ENCODE measurements at regions not wholly inside any gene's neighbourhood (a gene's known extent, or its start where the extent isn't known, plus 50 kb on each side); places are given as distances from the start of the nearest gene placed in this dataset.

DNA sequence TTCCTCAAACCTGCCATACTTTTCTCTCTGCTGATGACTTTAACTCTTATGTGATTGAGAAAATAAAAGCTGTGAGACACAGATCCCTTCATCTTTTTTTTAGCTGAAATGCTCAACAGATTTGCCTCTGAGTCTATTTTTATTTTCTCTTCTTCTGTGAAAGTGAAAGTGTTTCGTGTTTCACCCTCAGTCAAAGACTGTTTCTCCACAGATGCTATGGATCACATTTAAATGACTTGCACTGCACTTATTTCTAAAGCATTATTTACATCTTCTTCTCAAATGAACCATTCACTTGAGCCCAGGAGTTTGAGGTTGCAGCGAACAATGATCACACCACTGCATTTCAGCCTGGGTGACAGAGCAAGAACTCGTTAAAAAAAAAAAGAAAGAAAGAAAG, 890.1 kb upstream of the PCDH20 start:
- no peak for DNase-seq (ENCODE audit: low spot score)

DNA sequence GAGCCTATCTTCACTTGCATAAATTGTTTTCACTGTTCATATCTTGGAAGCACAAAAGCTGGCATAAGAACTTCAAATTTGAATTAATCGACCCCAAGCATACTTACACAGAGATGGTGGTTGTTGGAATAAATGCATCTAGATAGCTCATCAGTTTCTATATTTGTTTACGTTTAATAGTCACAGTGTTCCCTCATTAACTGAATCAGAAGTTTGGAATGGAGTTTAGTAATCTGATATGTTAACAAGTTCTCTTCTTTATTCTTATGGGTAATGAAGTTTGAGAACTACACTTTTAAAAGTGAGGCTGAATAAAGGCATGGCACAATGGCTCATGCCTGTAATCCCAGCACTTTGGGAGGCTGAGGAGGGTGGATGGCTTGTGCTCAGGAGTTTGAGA, 886.7 kb upstream of the PCDH20 start:
- DNase-seq (ENCODE audit: low spot score): no peak

DNA sequence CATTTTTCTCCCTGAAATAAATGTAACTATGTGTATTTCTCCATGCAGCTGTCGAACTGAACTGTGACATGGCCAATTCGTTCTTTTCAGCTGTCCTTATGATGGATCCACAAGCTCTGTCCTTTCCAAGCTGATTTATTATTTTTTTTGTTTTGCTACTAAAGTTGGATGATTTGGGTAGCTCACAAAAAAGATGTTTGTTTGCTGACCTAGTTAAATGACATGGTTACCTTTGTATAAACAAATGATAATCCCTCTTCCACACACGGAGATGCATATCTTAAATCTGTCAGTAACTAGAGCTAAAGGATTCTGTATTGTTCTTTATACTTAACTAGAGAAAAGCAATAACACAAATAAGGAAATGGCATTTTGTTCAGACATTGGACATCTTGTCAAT, 884.3 kb upstream of the PCDH20 start:
- DNase-seq (ENCODE audit: low spot score): no peak

DNA sequence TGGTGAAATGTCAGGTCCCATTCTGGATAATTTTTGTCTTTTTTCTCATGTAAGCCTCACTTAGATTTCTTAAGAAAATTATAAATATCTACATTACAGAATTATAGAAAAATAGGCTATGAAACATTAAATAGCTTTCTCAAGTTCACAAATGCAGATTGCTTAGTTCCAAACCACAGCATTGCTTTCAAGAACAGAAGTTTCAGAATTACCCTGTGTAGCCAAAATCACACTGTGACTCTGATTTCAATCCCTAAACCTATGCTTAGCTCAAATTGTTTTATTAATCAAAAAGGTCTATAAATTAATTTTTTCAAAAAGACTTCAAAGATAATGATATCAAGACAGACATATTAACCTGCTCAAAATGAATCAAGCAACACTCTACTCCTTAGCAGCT, 881.2 kb upstream of the PCDH20 start:
- no peak for DNase-seq (ENCODE audit: low spot score)

DNA sequence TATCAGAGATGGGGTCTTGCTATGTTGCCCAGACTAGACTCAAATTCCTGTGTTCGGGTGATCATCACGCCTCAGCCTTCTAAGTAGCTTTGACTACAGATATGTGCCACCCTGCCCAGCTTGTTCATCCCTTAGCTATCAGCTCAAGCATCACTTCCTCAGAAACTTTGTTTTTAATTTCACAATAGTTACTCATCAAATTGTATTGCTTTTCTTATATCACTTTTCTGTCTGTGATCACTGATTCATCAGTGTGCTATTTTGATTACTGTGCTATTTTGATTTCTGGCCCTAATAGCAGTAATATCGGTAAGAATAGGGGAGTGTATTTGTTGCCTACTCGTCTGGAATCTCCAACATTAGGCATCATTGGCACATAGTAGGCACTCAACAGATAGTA, 878.6 kb upstream of the PCDH20 start:
- DNase-seq (ENCODE audit: low spot score): no peak

DNA sequence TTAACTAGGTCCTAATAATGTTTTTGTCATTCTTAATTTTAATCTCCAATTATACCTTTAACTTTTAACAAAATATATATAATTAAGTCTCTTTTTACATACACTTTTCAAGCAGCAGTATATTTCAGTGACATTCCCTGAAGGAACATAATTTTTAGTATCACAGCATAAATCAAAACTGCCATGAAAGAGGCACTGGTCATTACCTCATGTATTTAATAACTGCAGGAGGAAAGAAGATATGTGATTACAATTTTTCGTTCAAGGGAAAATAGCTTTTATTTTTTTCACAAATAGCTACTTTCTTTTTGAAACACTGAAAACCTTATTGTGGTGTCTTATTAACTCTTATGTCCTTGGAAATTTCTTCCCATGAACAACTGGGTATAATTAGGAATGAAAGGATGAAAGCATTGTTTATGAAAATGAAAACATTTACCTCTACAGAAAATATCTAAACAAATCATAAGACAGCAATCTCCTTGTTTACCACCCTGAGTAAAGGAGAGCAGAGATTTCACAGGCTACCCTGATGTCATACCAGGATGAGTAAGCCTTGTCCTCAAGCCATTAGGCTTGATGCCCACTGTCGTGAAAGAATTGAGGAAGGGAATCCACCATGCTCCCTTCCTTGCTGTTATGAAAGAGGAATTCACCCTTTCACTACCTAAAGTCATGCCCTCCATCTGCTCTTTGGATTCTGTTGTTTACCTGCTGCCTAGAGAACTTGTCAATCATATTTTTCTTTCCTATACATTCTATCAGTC, 877.2 kb upstream of the PCDH20 start:
- no peak for DNase-seq (ENCODE audit: low spot score)

DNA sequence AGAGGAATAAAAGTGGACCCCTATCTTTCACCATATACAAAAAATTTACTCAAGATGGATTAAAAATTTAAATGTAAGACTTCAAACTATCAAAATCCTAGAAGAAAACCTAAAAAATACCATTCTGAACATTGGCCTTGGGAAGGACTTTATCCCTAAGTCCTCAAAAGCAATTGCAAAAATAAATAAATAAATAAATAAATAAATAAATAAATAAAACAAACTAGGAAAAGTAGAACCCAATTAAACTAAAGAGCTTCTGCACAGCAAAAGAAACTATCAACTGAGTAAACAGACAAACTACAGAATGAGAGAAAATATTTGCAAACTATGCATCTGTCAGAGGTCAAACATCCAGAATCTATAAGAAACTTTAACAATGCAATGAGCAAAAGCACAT, 874.9 kb upstream of the PCDH20 start:
- DNase-seq (ENCODE audit: low spot score): no peak

DNA sequence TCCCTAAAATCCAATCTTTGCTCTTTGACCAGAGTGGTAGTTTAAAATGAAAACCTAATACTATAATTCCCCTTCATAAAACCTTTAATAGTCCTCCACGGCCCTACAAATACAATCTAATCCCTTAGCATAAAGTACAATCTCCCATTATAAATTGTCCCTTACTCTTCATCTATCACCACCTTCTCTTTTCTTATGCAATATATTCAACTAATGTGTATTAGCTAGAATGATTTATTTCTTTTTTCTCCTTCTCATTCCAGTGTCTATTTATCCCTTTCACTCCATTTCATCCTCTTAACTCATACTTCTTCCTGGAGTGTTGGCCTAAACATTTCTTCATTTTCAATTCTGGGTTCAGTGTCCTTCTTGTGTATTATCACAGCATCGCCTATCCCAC, 872.1 kb upstream of the PCDH20 start:
- DNase-seq (ENCODE audit: low spot score): no peak

DNA sequence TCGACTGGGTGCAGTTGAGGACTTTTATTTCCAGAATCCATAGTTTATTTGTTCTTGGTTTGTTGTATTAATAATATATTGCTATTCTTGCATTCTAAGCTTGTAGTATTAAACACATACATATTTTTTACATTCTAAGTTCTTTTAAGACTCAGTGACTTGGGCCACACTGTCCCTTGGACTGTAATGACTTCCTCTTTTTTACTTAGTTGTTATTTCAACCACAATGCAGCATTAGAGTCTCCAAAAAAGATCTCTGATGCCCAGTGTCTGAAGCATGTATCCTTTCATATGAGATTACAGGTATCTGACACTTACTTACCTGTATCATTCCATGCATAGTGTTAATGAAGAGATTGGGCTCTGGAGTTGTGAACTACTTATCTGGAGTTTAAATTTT, 864.9 kb upstream of the PCDH20 start:
- DNase-seq (ENCODE audit: low spot score): no peak

DNA sequence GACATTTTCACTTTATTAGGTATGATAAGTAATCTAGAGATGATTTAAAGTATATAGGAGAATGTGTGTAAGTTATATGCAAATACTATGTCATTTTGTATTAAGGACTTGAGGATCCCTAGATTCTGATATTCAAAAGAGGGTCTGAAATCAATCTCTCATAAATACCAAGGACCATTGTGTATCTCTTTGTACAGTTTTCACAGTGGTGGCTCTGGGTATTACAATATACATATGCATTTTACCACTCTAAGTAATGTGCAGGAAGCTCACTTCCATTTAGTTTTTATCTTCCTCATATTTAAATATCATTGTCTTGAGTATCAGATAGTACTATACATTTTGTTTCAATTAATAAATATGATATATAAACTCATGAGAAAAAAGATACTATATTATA, 862.6 kb upstream of the PCDH20 start:
- no peak for DNase-seq (ENCODE audit: low spot score)

DNA sequence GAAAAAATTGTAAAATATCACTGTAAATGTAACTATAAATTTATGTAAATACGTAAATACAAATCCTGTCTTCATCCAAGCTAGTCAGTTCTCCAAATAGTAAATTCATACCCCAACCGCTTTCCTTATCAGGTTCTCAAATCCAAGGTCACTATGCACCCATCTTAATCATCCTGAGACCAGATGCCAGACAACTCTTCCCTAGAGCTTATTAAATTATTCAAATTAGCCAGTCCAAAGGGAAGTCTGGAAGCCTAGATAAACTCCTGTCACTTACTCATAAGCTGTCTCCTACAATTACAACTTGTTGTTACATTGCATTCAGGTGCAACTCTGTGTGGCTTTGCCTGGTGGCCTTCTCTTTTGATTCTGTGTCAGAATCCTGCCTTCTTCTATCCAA, 836.1 kb upstream of the PCDH20 start:
- no peak for DNase-seq (ENCODE audit: low spot score)

DNA sequence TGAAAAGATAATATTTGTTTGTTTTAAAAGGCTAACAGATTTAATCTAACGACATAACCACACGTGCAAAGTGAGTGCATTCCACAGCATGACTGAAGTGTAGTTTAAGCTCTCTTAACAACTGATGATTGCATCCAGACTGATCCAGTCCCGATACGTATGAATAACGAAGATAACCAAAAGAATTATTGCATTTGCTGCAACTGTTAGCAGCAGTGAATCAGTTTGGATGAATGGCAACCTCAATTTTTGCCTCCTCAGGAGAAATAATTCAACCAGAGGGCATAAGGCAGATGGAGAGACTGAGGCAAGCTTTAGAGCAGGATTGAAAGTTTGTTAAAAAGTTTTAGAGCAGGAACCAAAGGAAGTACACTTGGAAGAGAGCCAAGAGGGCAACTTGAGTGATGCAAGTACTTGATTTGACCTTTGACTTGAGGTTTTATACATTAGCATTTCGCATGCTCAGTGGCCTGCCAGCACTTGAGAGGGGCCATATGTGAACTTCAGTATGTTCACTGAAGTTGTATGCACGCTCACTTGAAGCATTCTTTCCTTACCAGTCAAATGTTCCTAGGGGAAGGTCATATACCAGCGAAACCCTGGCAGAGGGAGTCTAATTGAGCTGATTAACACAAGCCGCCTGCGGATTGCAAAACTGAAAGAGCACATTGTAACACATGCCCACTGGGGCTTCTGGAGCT, 835.0 kb upstream of the PCDH20 start:
- DNase-seq (ENCODE audit: low spot score): no peak

DNA sequence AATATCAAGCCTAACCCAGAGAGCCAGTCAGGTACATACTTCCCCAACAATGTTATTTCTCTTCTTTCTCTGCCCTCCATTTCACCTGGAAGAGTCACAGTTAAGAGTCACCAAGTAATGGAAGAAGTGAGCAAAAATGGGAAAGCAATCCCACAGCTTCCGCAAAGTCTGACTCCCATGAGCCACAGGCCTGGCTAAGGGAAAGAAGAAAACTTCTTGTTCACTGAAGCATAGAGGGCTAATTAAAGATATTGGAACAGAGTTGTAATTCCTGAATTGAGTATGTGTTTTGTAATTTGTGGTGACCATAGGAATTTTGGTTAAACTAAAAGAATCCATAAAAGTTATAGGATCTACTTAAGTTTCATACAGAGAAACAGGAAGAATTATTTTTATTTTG, 830.9 kb upstream of the PCDH20 start:
- no peak for DNase-seq (ENCODE audit: low spot score)

DNA sequence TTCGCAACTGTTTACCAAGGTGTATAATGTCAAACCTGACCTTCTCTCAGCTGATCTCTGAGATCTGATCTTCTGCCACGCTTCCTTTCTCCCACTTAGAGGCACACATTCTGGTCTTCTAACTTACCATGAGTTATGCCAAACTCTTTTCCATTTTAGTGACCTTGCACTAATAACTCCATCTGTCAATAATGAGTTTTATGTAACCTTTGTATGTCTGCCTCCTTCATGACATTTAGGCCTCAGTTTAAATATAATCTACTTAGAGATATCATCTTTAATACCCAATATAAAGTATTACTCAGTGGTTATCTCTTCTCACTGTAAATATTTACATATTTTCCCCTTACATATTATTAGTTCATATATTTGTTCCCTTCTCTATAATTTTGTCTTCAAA, 827.5 kb upstream of the PCDH20 start:
- DNase-seq (ENCODE audit: low spot score): no peak

DNA sequence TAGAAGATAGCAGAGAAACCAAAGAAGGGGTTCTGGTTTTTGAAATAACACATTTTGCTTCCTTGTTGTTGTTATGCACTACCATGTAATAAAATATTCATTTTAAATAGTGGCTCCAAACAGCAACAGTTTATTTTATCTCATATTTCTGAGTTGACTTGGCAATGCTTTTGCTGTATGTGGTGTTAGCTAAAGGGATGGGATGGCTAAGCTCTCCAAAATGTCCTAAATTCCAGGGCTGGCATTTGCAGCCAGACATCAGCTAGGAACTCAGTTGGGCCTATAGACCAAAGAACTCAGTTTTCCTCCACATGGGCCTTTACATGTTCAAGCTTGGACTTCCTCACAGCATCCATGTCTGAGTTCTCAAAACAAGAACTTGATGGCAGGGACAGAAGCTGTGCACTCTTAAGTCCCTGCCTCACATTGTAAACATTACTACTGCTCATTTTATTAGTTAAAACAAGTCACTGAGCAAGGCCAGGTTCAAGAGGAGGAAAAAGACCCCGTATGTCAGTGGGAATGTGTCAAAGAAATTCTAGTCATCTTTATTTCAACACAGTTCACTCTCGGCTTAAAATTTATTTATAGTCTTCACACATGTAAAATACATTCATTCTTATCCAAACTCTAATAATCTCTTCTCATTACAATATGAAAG, 819.3 kb upstream of the PCDH20 start:
- no peak for DNase-seq (ENCODE audit: low spot score)

DNA sequence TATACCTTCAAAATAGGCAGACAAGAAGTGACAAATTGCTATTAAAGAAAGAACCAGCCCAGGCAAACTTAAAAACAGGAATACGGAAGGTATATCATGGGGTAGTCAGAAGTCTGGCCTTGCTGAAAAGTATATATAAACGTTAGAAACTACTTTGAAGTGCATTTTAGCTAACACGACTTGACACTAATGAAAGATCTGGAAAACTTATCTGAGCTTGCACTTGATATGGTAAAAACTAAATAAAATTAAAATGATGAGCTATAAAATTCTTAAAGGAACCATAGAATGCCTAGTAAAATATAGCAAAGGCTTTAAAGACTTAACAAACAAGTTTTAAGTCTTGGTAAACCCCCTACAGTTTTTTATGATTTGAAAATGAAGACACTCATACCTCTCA, 795.3 kb upstream of the PCDH20 start:
- DNase-seq (ENCODE audit: low spot score): no peak

DNA sequence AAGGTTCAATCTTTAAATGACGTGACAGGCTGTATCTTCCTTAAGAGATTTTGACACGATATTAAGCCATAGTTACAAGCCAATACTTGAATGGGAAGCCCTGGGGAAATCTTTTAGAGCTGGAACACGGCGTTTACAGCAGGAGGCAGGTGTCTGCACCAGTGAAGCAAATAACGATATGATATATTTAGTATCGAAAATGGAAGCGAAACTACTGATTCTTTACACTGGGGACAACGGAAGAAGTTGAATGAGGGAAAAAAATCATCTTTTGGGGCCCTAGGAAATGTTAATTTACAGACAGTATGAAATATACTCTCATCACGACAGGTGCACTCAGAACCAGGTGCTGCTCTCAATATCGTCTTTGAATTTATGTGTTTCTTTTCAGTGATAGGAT, 793.9 kb upstream of the PCDH20 start:
- DNase-seq (ENCODE audit: low spot score): no peak

DNA sequence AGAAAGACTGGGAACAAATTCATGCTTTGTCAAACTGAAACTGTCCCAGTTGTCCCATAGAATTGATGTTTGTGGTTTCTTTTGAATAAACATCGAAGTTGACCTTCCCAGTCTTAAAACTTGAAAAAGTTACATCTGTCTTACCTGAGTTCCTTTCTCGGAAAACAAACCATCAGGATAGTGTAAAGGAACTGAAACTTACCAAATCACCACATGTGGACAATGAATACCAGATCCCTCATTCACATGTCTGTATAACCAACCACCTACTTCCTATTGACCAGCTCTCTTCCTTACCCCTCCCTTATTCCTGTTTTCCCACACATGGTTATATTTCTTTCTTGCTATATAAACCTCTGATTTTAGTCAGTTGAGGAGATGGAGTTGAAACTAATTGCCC, 791.7 kb upstream of the PCDH20 start:
- no peak for DNase-seq (ENCODE audit: low spot score)

DNA sequence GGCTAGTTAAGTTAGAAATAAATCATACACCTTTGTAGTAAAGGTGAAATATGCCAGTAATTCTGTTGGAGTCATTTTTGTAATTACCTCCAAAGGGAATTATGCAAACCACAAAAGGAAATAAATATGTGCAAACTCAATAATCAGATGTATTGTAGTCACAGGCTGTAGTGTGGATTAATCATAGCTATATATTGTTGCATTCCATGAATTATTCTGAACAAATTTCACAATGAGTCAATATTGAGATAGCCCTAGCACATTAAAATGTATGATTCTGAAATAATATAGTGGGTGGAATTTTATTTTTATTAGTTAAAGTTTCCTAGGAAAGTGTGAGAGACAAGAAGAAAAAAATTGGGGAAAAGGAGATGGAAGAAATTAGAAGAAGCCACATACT, 790.5 kb upstream of the PCDH20 start:
- no peak for DNase-seq (ENCODE audit: low spot score)

DNA sequence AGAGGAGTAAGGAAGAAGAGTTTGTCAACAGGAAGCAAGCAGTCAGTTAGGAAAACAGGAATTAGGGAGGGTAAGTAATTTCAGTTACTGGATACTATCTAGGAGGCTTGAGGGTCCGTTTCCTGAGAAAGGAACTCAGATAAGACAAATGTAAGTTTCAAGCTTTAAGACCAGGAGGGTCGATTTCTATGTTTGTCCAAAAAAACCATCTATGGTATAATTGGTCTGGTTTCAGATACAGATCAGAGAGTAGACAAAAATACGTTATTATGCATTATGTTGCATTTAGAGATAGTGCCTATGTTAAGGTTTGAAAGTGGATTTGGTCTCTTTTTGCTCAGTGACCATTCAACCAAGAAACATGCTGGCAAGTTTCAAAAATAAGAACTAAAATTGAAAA, 789.6 kb upstream of the PCDH20 start:
- DNase-seq (ENCODE audit: low spot score): no peak

DNA sequence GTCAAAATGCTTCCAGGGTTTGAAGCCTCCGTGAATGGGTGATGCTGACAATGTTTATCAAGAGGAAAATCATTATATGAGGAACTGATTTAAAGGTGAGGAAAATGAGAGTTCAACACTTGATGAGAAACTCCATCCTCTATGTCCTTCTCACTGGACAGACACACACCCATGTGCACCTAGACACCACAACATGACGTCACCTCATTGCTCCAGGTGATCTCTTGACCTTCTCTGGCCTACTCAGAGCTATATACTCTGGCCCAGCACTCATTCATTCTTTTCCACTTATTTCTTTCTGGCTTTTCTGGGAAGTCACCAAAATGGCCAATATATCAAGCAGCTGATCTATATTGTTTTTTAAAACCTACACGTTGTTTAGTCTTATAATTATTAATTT, 778.7 kb upstream of the PCDH20 start:
- no peak for DNase-seq (ENCODE audit: low spot score)

DNA sequence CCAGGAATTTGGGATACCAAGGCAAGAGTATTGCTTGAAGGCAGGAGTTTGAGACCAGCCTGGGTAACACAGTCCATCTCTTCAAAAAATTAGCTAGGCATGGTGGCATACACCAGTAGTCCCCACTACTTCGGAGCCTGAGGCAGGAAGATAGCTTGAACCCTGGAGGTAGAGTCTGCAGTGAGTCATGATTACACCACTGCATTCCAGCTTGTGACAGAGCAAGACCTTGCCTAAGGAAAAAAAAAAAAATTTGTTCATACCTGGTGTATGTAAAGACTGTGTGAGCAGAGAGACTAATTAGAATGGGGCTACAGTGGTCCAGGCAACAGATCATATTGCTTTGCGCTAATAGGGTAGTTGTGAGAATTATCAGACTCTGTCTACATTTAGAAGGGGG, 778.3 kb upstream of the PCDH20 start:
- no peak for DNase-seq (ENCODE audit: low spot score)

DNA sequence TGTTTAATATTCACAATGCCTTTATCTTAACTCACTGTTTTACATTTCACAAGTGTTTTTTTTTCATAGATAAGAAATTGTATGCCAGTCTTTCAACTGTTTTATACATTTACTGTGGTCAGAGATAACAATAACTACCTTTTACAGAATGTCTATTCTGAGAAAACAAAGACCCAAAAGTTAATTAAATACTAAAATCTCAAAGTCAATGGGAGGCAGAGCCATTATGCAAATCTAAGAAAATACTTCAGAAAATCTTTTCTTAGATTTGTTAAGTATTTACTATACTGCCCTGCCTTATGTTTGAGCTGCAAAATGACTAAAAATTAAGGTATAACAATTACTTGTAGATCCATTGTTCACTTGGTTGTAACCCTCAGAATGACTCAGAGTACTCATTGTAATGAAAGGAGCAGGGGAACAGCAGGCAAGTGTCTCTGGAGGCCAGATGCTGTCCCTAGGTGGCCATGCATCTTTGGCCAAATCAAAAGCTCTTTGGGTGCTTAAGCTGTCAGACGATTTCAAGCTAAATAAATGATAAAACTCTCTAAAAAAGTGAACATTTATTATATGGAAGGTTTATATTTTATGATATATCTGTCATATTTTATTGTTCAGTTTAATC, 770.1 kb upstream of the PCDH20 start:
- DNase-seq (ENCODE audit: low spot score): no peak
